AG04450 (cell line): ENCODE measurements at regions not wholly inside any gene's neighbourhood (a gene's known extent, or its start where the extent isn't known, plus 50 kb on each side); places are given as distances from the start of the nearest gene placed in this dataset.
"Not testable (repeated sequence)": the region's sequence is repeated elsewhere in the genome, so short reads cannot be mapped to it uniquely, and the experiment has no call there.

Source experiments
- CTCF ChIA-PET: fragments of 300-600, 350-600 bp; formaldehyde crosslinking; extraction: SDS; loops from one replicate; lab custom pipeline; 2022; ENCODE audit warnings: antibody characterized with exemption, inconsistent platforms; lab: Charles Lee
- POLR2A ChIA-PET: fragments of 350-600 bp; formaldehyde crosslinking; extraction: SDS; loops from one replicate; lab custom pipeline; 2021; ENCODE audit warnings: antibody characterized with exemption, inconsistent platforms; lab: Yijun Ruan, JAX
- DNase-seq: peaks from one replicate; pipeline ENCODE4 v3.0.0-alpha.2; 2011; ENCODE audit warnings: low read depth, low spot score
- H3K27ac ChIP-seq: one replicate; pipeline ENCODE4 v1.5.1; 2012; ENCODE audit warnings: low read depth, low read length, control low read depth
- H3K27me3 ChIP-seq: one replicate; pipeline ENCODE4 v1.6.0; 2012; ENCODE audit warnings: low read length; ENCODE audit not compliant: control insufficient read depth, insufficient read depth
- H3K4me3 ChIP-seq: 2 replicates; pipeline ENCODE4 v1.5.1; 2011; ENCODE audit warnings: mild to moderate bottlenecking, low read depth, low read length, control low read depth
- H3K9me3 ChIP-seq: 2 replicates; pipeline ENCODE4 v1.5.1; 2012; ENCODE audit warnings: low read length; ENCODE audit not compliant: control insufficient read depth, insufficient read depth
- TF ChIP-seq, protein P1 (sequence below): IDR thresholded peaks from 2 replicates; pipeline ENCODE4 v1.5.1; 2011; ENCODE audit warnings: low read depth, low read length, control low read depth, inconsistent platforms

DNA sequence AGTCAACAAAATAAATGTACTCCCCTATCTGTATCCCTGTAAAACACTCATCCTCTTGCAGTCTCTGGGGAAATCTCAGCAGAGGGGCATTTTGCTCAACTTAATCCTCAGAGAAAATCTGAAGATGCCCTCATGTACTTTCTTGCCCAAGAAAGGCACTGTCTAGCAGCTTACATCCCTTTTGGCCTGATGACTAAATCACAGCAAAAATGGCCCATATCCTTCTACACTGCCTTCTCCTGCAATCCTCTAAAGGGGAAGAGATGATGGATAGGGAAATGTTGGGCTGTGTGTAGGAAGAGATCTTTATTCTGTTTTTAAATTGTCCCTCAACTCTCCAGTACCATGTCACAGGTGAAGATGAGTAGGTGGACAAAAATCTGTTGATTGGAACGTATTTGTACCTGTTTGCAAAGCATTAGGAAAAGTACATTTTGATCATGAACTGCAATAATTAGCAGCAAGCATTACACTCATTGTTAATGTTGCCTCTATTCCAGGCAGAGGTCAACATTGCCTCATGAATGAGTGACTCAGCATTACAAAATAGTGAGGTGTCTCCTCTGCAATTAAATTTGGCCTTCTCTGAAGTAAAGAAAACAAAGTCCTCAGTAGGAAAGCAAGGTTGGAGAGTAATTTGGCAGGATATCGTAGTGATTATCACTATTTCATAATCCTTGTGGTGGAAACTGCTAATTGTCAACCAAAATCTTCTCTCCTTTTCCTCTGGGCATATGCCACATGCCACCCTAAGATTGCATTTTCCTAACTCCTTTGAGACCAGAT, 172.4 kb upstream of the CAND1 start:
- no peak overlapping the region for H3K27ac ChIP-seq
- CTCF ChIA-PET, result no interaction called here
- TF ChIP-seq, protein P1, sequence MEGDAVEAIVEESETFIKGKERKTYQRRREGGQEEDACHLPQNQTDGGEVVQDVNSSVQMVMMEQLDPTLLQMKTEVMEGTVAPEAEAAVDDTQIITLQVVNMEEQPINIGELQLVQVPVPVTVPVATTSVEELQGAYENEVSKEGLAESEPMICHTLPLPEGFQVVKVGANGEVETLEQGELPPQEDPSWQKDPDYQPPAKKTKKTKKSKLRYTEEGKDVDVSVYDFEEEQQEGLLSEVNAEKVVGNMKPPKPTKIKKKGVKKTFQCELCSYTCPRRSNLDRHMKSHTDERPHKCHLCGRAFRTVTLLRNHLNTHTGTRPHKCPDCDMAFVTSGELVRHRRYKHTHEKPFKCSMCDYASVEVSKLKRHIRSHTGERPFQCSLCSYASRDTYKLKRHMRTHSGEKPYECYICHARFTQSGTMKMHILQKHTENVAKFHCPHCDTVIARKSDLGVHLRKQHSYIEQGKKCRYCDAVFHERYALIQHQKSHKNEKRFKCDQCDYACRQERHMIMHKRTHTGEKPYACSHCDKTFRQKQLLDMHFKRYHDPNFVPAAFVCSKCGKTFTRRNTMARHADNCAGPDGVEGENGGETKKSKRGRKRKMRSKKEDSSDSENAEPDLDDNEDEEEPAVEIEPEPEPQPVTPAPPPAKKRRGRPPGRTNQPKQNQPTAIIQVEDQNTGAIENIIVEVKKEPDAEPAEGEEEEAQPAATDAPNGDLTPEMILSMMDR, result no peak
- POLR2A ChIA-PET, result no interaction called here
- H3K9me3 ChIP-seq, result no peaks in the 10 kb centered on the region
- H3K27me3 ChIP-seq, result no peaks in the 10 kb centered on the region
- no peak overlapping the region for H3K4me3 ChIP-seq
- no peak for DNase-seq

DNA sequence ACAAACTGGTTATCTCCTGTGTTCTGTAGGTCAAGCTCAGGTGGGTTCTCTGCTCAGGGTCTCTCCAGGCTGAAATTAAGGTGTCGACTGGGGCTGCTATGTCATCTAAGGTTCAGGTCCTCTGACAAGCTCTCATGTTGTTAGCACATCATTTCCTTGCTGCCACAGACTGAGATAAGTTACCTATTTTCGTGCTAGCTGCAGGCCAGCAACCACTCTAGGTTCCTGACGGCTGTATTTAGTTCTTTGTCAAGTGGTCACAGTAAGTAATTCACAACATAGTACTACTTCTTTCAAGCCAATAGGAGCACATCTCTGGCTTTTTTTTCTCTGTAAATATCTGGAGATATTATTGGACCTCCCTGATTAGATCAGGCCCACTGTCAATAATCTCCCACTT, 169.3 kb upstream of the CAND1 start:
- POLR2A ChIA-PET, result no interaction called here
- TF ChIP-seq, protein P1, result no peak

DNA sequence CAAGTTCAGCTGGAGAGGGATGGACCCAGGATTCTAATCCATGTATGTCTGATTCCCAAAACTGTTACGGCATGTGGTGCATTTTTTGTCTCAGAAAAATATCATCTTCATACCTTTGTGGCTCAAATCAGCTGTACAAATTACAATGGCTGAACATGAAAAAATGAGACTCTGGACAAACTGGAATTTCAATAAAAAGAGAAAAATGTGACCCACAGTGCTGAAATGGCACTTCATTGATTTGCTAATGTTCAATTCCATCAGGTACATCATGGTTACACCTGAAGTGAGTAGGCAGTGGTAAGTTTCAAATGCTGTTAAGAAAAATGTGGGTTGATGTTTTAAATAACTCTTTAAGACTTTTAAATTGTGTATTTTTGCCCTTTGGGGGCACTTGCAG, 165.6 kb upstream of the CAND1 start:
- H3K27me3 ChIP-seq, result no peaks in the 10 kb centered on the region
- no peak for DNase-seq
- TF ChIP-seq, protein P1, result no peak
- ChIA-PET CTCF (no interaction called here), POLR2A (interaction anchor here (0.6 kb wide), 1 partner anchor 99 kb away, joined by 6 read pairs; no protein-coding TSS in a partner anchor)
- no peaks in the 10 kb centered on the region for H3K9me3 ChIP-seq
- H3K27ac ChIP-seq, result no peak overlapping the region
- H3K4me3 ChIP-seq, result no peak overlapping the region

More for the DNA sequence above, 169.3 kb upstream of the CAND1 start:
- Histone ChIP-seq H3K9me3 (no peaks in the 10 kb centered on the region), H3K4me3 (no peak overlapping the region), H3K27ac (no peak overlapping the region), H3K27me3 (no peaks in the 10 kb centered on the region)
- CTCF ChIA-PET, result no interaction called here
- no peak for DNase-seq

DNA sequence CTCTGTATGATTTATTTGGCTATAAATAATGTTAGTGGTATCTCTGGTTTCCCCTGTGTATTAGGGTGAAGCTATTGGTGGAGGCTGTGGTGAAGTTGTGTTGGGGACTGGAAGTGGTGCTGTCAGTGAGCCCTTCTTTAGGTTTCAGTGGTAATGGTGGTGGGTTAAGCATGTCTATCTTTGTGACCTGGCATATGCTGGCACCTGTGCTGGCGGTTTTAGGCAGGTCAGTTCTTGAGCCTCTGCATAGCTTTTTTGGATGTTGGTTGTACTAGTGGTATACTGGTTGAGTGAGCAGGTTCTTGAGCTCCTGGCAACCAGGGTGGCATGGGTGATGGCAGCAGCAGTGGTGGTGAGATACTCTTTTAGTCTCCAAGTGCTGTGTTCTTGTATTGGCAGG, 161.9 kb upstream of the CAND1 start:
- H3K27ac ChIP-seq, result no peak overlapping the region
- POLR2A ChIA-PET, result no interaction called here
- CTCF ChIA-PET, result no interaction called here
- no peaks in the 10 kb centered on the region for H3K27me3 ChIP-seq
- no peak overlapping the region for H3K4me3 ChIP-seq
- no peak for DNase-seq
- TF ChIP-seq, protein P1, result no peak
- no peaks in the 10 kb centered on the region for H3K9me3 ChIP-seq

DNA sequence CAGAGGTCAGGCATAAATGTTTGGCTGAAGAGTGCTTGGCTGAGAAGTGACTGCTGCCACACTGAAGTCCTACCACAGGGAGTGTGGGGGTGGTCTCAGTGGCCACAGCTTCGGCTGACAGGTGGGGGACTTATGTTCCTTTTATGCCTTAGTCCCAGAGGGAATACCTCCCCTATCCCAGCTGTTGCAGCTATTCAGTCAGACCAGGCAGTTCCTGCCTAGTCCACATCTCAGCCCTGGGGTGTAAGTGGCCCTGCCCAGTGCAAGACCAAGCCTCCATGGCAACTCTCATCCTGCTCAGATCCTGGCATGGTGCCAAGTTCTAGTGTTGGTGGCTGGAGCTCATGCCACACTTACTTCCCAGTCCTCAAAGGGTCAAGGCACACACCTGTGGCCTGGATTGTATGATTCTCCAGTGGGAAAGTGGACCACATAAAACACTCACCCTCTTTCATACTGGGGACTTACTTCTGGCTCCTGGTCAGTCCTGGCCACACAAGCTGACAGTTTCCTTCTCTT, 161.3 kb upstream of the CAND1 start:
- Histone ChIP-seq H3K9me3 (no peaks in the 10 kb centered on the region), H3K27me3 (no peaks in the 10 kb centered on the region), H3K4me3 (no peak overlapping the region), H3K27ac (no peak overlapping the region)
- TF ChIP-seq, protein P1, result no peak
- CTCF ChIA-PET, result no interaction called here
- POLR2A ChIA-PET, result no interaction called here
- no peak for DNase-seq

DNA sequence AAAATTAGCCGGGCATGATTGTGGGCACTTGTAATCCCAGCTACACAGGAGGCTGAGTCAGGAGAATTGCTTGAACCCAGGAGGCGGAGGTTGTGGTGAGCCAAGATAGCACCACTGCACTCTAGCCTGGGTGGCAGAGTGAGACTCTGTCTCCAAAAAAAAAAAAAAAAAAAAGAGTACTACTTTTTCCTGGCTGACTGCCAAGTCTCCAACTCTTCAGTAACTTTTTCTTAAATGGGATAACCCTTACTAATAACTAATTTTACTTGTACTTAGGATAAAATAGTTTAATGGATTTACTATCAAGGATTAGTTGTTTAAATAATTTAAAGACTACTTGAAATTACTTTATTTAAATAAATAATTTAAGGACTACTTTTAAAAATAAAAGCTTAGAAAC, 158.8 kb upstream of the CAND1 start:
- H3K27ac ChIP-seq, POLR2A ChIA-PET, H3K4me3 ChIP-seq, H3K9me3 ChIP-seq, H3K27me3 ChIP-seq, DNase-seq, CTCF ChIA-PET: not testable (repeated sequence)
